Lower leg skin (tissue), 3 donors: ENCODE measurements at regions not wholly inside any gene's neighbourhood (a gene's known extent, or its start where the extent isn't known, plus 50 kb on each side); places are given as distances from the start of the nearest gene placed in this dataset.

Experiments
- POLR2A ChIP-seq, 2 donors: fragments of 450-650 bp; IDR thresholded peaks; one replicate each; pipeline ENCODE4 v1.6.1; 2016 to 2017; ENCODE audit warnings: antibody characterized with exemption in 2 of 2, mild to moderate bottlenecking in 1 of 2, moderate library complexity in 1 of 2
- TF ChIP-seq, protein P1 (sequence below), 3 donors: fragments of 450-650 bp; IDR thresholded peaks; one replicate each; pipeline ENCODE4 v1.5.1; 2016; ENCODE audit warnings: antibody characterized with exemption in 3 of 3, mild to moderate bottlenecking in 3 of 3, moderate library complexity in 2 of 3

DNA sequence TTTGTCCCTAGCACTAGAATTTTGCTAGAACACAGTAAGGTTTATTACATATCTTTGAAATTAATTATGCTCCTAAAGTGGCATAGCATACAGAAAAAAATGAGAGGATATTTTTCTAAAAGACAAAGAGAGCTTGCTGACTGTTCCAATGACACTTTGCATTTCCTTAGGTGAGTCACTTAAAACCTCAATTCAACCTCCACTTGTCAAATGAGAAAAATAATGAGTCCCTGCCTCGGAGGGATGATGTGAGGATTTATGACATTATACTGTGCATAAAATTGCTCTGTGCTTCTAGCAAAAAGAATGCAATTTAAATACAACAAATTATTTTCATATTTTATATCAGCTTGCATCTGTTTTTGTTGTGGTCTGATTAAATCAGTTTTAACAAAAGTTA, 1417.0 kb upstream of the ALCAM start:
- TF ChIP-seq, protein P1, sequence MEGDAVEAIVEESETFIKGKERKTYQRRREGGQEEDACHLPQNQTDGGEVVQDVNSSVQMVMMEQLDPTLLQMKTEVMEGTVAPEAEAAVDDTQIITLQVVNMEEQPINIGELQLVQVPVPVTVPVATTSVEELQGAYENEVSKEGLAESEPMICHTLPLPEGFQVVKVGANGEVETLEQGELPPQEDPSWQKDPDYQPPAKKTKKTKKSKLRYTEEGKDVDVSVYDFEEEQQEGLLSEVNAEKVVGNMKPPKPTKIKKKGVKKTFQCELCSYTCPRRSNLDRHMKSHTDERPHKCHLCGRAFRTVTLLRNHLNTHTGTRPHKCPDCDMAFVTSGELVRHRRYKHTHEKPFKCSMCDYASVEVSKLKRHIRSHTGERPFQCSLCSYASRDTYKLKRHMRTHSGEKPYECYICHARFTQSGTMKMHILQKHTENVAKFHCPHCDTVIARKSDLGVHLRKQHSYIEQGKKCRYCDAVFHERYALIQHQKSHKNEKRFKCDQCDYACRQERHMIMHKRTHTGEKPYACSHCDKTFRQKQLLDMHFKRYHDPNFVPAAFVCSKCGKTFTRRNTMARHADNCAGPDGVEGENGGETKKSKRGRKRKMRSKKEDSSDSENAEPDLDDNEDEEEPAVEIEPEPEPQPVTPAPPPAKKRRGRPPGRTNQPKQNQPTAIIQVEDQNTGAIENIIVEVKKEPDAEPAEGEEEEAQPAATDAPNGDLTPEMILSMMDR (IDR thresholded peaks at IDR 0.05), result no peak
- TF ChIP-seq POLR2A (IDR thresholded peaks at IDR 0.05), result no peak
